GM12892 (cell line): ENCODE measurements at regions not wholly inside any gene's neighbourhood (a gene's known extent, or its start where the extent isn't known, plus 50 kb on each side); places are given as distances from the start of the nearest gene placed in this dataset.

Experiments
- POLR2A ChIP-seq: IDR thresholded peaks from 2 replicates; pipeline ENCODE4 v1.6.1; 2011; ENCODE audit warnings: low read depth, low read length, control low read depth
- POLR2AphosphoS5 ChIP-seq: IDR thresholded peaks from 2 replicates; pipeline ENCODE4 v1.6.1; 2011; ENCODE audit warnings: low read depth, low read length, control low read depth
- TAF1 ChIP-seq: IDR thresholded peaks from 2 replicates; pipeline ENCODE4 v1.6.1; 2011; ENCODE audit warnings: low read depth, mild to moderate bottlenecking, control low read depth, low read length, borderline replicate concordance

DNA sequence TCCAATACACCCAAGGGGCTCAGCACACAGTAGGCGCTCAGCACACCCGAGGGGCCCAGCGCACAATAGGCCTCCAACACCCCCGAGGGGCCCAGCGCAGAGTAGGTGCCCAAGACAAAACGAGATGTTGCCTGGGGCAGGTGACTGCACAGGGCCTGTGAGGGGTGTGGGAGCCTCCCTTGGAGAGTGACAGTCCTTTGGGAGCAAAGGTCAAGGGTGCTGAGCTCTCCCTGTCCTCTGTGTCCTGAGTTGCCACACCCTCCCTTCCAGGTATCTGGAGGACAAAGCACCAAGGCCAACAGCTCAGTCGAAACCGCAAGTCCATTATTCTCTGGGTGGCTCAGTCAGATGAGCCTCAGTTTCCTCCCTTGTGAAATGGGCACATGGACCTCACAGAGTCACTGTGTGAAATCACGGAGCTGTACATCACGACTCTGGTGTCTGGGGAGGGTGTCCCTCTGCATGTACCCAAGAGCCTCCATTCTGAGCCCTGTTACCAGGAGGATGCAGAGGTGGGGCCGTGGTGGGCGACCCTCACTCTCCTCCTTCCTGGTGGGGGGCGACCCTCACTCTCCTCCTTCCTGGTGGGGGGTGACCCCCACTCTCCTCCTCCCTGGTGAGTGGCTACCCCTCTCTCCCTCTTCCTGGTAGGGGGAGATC lies 81.3 kb downstream of the FOXL3 start:
- TF ChIP-seq POLR2AphosphoS5 (no peak), POLR2A (no peak), TAF1 (no peak)
